ENCODE measurements at regions not wholly inside any gene's neighbourhood (a gene's known extent, or its start where the extent isn't known, plus 50 kb on each side); places are given as distances from the start of the nearest gene placed in this dataset.

DNA sequence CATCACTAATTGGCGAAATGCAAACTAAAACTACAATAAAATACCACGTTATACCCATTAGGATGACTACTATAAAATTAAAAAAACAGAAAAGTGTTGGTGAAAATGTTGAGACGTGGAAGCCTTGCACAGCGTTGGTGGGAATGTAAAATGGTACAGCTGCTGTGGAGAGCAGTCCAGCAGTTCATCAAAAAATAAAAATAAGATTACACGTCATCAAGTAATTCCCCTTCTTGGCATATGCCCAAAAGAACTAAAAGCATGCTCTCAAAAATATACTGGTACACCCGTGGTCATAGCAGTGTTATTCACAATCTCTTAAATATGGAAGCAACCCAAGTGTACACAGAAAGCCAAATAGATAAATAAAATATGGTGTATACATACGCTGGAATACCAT lies 71.8 kb upstream of the NDN start:
- Histone ChIP-seq H3K4me1 (ENCODE audit: control insufficient read depth, insufficient read depth, low read length) (no peaks in the 10 kb centered on the region), H3K27ac (ENCODE audit: control insufficient read depth, insufficient read depth) (no peak overlapping the region), H3K4me2 (ENCODE audit: control insufficient read depth, insufficient read depth) (no peak overlapping the region), H3K36me3 (ENCODE audit: control insufficient read depth in 2 of 2, insufficient read depth in 2 of 2, low read length in 1 of 2) (no peaks in the 10 kb centered on the region), H3K9ac (ENCODE audit: control insufficient read depth, insufficient read depth, low read length) (no peak overlapping the region), H3K9me3 (replicated peaks; ENCODE audit: control insufficient read depth, insufficient read depth, low read length) (no peaks in the 10 kb centered on the region; the same call in 2 of the 3 replicates), H2AFZ (ENCODE audit: control insufficient read depth, low read depth, low read length) (no peak overlapping the region), H4K20me1 (ENCODE audit: control insufficient read depth, insufficient read depth) (no peaks in the 10 kb centered on the region), H3K27me3 (replicated peaks in 1 of 2; ENCODE audit: control insufficient read depth in 2 of 2, insufficient read depth in 2 of 2, low read length in 1 of 2) (no peaks in the 10 kb centered on the region), H3K79me2 (ENCODE audit: control insufficient read depth, insufficient read depth, low read length) (no peaks in the 10 kb centered on the region), H3K4me3 (no peak overlapping the region)
- no peak for TF ChIP-seq POLR2A (IDR thresholded peaks at IDR 0.05; ENCODE audit: low read depth, low read length)
- TF ChIP-seq ETV6 (conservative IDR thresholded peaks at IDR 0.05 in 1 of 2, IDR thresholded peaks at IDR 0.05 in 1 of 2; ENCODE audit: borderline replicate concordance in 1 of 2, low read depth in 1 of 2) = no peak
- TF ChIP-seq SMC3 (IDR thresholded peaks at IDR 0.05; ENCODE audit: borderline replicate concordance, low read length) = no peak
- TF ChIP-seq SIN3A (IDR thresholded peaks at IDR 0.05; ENCODE audit: low read depth, low read length) = no peak
- no peak for TF ChIP-seq HCFC1 (IDR thresholded peaks at IDR 0.05; ENCODE audit: low read length)
- TF ChIP-seq, protein P1, sequence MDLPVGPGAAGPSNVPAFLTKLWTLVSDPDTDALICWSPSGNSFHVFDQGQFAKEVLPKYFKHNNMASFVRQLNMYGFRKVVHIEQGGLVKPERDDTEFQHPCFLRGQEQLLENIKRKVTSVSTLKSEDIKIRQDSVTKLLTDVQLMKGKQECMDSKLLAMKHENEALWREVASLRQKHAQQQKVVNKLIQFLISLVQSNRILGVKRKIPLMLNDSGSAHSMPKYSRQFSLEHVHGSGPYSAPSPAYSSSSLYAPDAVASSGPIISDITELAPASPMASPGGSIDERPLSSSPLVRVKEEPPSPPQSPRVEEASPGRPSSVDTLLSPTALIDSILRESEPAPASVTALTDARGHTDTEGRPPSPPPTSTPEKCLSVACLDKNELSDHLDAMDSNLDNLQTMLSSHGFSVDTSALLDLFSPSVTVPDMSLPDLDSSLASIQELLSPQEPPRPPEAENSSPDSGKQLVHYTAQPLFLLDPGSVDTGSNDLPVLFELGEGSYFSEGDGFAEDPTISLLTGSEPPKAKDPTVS (IDR thresholded peaks at IDR 0.05; ENCODE audit: low read depth, low read length) = no peak
- no peak for TF ChIP-seq EP300 (IDR thresholded peaks at IDR 0.05; ENCODE audit: borderline replicate concordance in 1 of 2, control insufficient read depth in 1 of 2, low read depth in 2 of 2, low read length in 2 of 2)
- TF ChIP-seq NR2F1 (conservative IDR thresholded peaks at IDR 0.05) = no peak
- no peak for TF ChIP-seq POU2F2 (IDR thresholded peaks at IDR 0.05; ENCODE audit: borderline replicate concordance, low read depth, low read length)
- TF ChIP-seq GATAD2B (conservative IDR thresholded peaks at IDR 0.05; ENCODE audit: low read depth) = no peak
- no peak for TF ChIP-seq TCF3 (IDR thresholded peaks at IDR 0.05; ENCODE audit: borderline replicate concordance, insufficient read depth, low read depth, low read length)
- in situ Hi-C loops (cut with MboI) = no loop called here
- SMC1A ChIA-PET (ENCODE audit: uncharacterized antibody, unreplicated experiment) = no interaction called here
- POLR2A ChIA-PET = no interaction called here
- DNase-seq (ENCODE audit: low read depth, low spot score) (no peak), ATAC-seq (no peak), FAIRE-seq (no peak)
- WGBS (ENCODE audit: insufficient coverage, insufficient replicate concordance, low lambda C conversion rate, missing lambda C conversion rate) = 7% methylated on average over 7 of the region's 7 CpGs
- RAD21 ChIA-PET (ENCODE audit: unreplicated experiment) = no interaction called here
- CTCF ChIA-PET = no interaction called here
- intact Hi-C loops (cut with micrococcal nuclease; ENCODE audit: unreplicated experiment) = no loop called here
- BruUV-seq (replicated peaks) = no TSS peak

All from GM12878 (cell line).